HG03575 (cell line): ENCODE measurements at regions not wholly inside any gene's neighbourhood (a gene's known extent, or its start where the extent isn't known, plus 50 kb on each side); places are given as distances from the start of the nearest gene placed in this dataset.

Source experiments
- ATAC-seq: cut with Tn5 transposase; IDR thresholded peaks from one replicate; pipeline ENCODE4 v1.9.1; 2021; ENCODE audit not compliant: unreplicated experiment, insufficient number of reproducible peaks, low FRiP score; ENCODE audit errors: extremely low read depth

DNA sequence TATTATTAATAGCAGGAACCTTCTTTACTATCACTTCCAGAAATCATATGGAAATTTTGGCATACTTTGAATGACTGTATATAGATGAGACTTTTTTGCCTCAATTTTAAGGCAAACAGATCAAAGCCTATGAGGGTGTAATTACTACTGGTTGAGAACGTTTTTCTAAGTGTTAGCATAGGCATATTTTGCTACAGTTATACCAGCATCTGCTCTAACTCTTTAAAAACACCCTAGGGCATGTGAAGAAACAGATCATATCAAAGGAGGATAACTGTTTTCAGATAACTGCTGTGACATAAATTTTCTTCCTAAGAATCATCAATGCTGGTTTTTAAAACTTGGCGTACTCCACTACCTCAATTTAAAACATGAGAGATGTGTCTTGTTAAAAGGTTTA lies 1155.3 kb downstream of the FSTL5 start:
- ATAC-seq: no peak

DNA sequence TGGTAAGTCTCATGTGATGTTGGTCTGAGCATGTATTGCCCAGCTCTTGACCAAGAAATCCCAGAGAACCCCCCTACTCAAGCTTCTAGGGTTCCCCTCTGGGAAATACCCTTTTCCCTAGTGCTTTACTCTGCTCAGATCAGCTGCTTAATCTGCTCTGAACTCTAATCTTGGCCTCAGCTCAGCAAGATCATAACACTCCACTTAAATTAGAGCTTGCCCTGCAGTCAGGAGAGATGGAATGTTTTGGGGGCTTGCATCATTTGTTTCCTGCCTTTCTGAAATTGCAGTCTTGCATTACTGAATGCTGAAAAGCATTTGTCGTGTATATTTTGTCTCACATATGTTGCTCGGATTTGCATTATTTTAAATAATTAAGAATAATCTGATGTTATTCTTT lies 1153.6 kb downstream of the FSTL5 start:
- no peak for ATAC-seq
